ENCODE measurements at regions not wholly inside any gene's neighbourhood (a gene's known extent, or its start where the extent isn't known, plus 50 kb on each side); places are given as distances from the start of the nearest gene placed in this dataset.
A peak's percentile ranks its signal among the peaks of the same experiment; 100 is the strongest.

DNA sequence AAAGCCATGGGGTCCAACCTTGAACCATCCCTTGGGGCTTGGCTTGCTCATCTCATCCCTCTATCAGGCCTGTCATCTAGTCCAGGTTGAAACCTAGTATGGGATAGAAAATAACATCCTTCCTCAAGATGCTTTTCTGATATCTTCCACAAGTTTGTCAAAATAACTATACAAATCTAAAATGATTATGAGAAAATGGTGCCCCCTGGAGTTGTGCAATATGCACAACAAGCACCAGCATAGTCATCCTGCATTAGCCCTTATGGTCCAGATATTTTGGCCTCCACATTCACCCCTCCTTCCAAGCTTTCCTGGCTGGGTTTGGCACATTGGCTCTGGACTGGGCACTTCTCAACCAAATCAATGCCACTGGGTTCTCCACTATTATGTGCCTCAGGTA lies 101.2 kb downstream of the TBX19 start:
- Histone ChIP-seq H4K20me1 (ENCODE audit: insufficient read depth, low read length) (no peaks in the 10 kb centered on the region), H2AFZ (replicated peaks; ENCODE audit: low read length, poor library complexity) (no peak overlapping the region), H3K4me3 (ENCODE audit: insufficient read depth, low read depth, low read length) (no peak overlapping the region), H3K9ac (ENCODE audit: low read depth, low read length) (no peak overlapping the region), H3K36me3 (ENCODE audit: control insufficient read depth, insufficient read depth, low read length) (no peaks in the 10 kb centered on the region), H2BK120ac (ENCODE audit: low read depth, low read length) (no peak overlapping the region), H3K9me1 (ENCODE audit: insufficient read depth, low read length) (no peaks in the 10 kb centered on the region), H4K5ac (ENCODE audit: low read depth, low read length) (no peak overlapping the region), H3K27ac (ENCODE audit: insufficient read depth, low read length) (no peak overlapping the region), H3K56ac (ENCODE audit: extremely low read depth, insufficient read depth, low read length) (no peak overlapping the region), H3K23ac (ENCODE audit: low read depth, low read length) (no peak overlapping the region), H2AK9ac (replicated peaks; ENCODE audit: low read depth, low read length, poor library complexity) (no peak overlapping the region), H3K4ac (ENCODE audit: low read depth, low read length) (no peak overlapping the region), H4K91ac (ENCODE audit: insufficient read depth, low read depth, low read length) (no peak overlapping the region), H3K27me3 (ENCODE audit: control insufficient read depth, insufficient read depth, low read length) (peaks cover 2% of the 10 kb centered on the region; the same call in 1 of the 2 replicates), H2BK20ac (ENCODE audit: low read depth, low read length) (no peak overlapping the region), H3K4me1 (ENCODE audit: control insufficient read depth, insufficient read depth, low read length) (no peaks in the 10 kb centered on the region), H2BK5ac (ENCODE audit: low read depth, low read length, poor library complexity, severe bottlenecking) (no peak overlapping the region), H2AK5ac (ENCODE audit: low read depth, low read length) (no peak overlapping the region), H2BK15ac (ENCODE audit: low read depth, low read length) (no peak overlapping the region), H3K9me3 (ENCODE audit: control insufficient read depth, insufficient read depth, low read length) (no peaks in the 10 kb centered on the region), H3K14ac (replicated peaks; ENCODE audit: low read depth, low read length) (no peak overlapping the region), H4K8ac (ENCODE audit: low read depth in 2 of 2, low read length in 2 of 2) (no peak overlapping the region), H3K79me1 (ENCODE audit: low read depth in 1 of 2, low read length in 2 of 2) (no peaks in the 10 kb centered on the region), H3K4me2 (ENCODE audit: low read depth, low read length) (no peak overlapping the region), H3K18ac (ENCODE audit: low read depth, low read length) (no peak overlapping the region)
- ATAC-seq (ENCODE audit: low read depth) = no peak
- dilution Hi-C loops (cut with HindIII; ENCODE audit: low sequenced_read_pairs, unreplicated experiment) (no loop called here), in situ Hi-C loops (cut with MboI; ENCODE audit: low sequenced_read_pairs) (no loop called here), intact Hi-C loops (cut with micrococcal nuclease) (no loop called here)
- POLR2A ChIA-PET (ENCODE audit: unreplicated experiment) = no interaction called here
- no TSS peak for BruUV-seq (replicated peaks)
- no peak for DNase-seq
- TF ChIP-seq CEBPB (IDR thresholded peaks at IDR 0.05; ENCODE audit: low read depth, low read length) (0 out of 2 replicates have a peak, but pooled peaks have one; percentile 18), MAFK (IDR thresholded peaks at IDR 0.05; ENCODE audit: low read depth, low read length) (no peak)
- CTCF ChIA-PET = no interaction called here
